GM12872 (cell line): ENCODE measurements at regions not wholly inside any gene's neighbourhood (a gene's known extent, or its start where the extent isn't known, plus 50 kb on each side); places are given as distances from the start of the nearest gene placed in this dataset.

Experiments
- TF ChIP-seq, protein P1 (sequence below): IDR thresholded peaks from 3 replicates; pipeline ENCODE4 v1.5.1; 2011; ENCODE audit warnings: low read depth, mild to moderate bottlenecking, low read length, moderate library complexity; ENCODE audit not compliant: insufficient read depth

DNA sequence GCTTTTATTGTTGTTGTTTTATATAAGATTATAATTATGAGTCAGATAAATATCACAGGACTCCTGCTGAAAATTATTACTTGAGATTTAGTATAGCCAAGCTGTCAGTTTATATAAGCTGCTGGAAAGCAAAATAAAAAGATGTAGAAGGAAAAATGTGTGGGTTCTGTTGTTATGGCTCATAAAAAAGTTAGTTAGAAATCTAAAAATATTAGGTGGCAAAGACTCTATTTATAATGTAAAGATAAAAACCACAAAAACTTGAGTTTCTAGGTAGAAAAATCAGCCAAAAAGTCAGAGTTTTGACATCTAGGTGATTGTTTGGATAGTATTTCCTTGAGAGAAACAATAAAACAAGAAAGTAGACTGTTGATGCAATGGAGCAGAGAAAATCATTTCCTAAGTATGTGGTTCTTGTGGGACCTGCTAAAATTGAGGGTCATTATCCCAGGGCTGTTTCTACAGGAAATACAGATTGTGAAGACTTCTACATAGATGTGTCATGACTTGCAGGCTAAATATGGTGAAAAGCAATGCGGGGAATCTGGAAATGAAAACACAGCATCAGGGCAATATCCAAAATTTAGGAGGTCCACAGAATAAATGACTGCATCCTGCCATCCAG is 1109.6 kb upstream of the CADM2 start:
- TF ChIP-seq, protein P1, sequence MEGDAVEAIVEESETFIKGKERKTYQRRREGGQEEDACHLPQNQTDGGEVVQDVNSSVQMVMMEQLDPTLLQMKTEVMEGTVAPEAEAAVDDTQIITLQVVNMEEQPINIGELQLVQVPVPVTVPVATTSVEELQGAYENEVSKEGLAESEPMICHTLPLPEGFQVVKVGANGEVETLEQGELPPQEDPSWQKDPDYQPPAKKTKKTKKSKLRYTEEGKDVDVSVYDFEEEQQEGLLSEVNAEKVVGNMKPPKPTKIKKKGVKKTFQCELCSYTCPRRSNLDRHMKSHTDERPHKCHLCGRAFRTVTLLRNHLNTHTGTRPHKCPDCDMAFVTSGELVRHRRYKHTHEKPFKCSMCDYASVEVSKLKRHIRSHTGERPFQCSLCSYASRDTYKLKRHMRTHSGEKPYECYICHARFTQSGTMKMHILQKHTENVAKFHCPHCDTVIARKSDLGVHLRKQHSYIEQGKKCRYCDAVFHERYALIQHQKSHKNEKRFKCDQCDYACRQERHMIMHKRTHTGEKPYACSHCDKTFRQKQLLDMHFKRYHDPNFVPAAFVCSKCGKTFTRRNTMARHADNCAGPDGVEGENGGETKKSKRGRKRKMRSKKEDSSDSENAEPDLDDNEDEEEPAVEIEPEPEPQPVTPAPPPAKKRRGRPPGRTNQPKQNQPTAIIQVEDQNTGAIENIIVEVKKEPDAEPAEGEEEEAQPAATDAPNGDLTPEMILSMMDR = no peak

DNA sequence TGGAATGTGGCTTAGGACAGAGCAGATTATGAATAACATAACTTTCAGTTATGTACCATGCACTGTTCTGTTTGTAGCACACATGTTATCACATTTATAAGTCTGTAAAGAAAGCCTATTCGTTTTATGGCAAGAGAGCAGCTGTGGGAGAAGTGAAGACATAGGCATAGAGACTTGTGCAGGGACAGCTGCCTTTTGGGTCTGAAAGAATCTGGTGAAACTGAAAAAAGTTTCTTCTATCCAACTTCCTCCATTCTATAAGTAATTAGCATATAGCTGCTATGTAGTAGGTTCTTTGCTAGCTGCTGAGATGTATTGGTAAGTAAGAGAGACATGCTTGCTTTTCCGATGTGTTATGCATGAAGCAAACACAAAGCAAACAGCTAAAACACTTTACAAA is 1095.4 kb upstream of the CADM2 start:
- TF ChIP-seq, protein P1 = no peak

DNA sequence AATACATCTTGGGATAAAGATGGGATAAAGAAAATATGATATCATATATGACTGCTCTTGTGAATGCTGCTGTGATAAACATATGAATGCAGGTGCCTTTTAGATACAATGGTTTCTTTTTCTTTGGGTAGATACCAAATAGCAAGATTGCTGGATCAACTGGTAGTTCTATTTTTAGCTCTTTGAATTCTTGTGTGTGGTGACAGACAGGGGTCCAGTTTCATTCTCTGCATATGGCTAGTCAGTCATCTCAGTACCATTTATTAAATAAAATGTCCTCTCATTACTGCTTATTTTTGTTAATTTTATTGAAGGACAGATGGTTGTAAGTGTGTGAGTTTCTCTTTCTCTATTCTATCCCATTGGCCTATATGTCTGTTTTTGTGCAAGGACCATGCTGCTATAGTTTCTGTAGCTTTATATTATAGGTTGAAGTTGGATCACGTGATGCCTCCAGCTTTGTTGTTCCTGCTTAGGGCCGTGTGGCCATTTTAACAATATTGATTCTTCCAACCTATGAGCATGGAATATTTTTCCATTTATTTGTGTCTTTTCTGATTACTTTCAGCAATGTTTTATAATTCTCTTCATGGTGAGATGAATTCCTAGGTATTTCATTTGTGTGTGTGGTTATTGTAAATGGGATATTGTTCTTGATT is 1089.8 kb upstream of the CADM2 start:
- TF ChIP-seq, protein P1 = no peak

DNA sequence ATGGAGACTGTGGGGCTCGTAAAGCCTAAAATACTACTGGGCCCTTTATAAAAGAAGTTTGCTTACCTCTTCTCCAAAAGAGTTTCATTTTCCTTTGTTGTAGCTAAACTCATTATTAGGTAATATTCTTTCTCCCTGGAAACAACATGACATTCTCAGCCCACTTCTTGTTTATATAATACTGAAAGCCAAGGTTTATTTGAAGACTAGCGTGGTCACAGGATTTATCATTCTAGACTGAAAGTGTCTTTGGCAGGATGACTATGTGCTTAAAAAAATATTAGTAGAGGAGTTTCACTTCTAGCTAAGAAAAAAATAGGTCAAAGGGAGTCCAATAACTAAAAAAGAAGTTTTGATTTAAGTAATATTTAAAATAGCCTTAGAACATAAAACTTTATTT is 1085.2 kb upstream of the CADM2 start:
- TF ChIP-seq, protein P1 = no peak

DNA sequence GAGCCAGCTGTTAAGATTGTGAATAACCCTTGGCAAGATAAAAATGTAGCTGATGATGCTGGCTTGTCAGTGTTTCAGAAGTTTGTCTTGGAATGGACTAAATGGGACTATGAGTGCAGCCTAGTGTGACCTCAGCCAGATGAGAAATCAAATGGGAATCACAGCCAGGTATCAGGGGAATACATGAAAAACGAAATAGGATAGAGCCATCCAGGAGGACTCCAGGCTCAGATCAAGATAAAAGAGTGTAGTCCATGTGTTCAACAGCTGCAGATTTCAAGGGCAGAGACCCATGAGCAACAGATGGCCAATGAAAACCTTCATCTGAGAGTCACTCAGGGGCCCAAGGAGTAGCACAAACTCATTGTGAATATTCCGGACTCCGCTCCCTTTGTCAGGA is 1080.9 kb upstream of the CADM2 start:
- TF ChIP-seq, protein P1 = no peak

DNA sequence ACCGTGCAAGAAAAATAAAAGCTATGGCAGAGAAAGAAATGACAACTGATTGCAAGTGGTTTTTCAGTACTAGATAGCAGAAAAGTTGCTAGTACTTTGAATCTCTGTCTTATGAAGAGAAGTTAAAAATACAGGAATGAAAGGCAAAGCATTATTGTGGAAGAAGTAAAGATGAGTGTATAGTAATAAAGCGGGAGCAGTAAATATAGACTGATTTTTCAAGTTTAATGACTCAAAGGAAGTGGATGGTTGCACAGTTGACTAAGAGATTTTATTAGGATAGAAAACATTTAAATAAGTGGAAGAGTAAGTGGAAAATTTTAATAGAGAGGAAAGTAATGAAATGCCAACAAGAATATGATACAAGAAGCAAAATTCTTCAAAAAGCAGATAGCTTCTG is 1076.1 kb upstream of the CADM2 start:
- TF ChIP-seq, protein P1 = no peak

DNA sequence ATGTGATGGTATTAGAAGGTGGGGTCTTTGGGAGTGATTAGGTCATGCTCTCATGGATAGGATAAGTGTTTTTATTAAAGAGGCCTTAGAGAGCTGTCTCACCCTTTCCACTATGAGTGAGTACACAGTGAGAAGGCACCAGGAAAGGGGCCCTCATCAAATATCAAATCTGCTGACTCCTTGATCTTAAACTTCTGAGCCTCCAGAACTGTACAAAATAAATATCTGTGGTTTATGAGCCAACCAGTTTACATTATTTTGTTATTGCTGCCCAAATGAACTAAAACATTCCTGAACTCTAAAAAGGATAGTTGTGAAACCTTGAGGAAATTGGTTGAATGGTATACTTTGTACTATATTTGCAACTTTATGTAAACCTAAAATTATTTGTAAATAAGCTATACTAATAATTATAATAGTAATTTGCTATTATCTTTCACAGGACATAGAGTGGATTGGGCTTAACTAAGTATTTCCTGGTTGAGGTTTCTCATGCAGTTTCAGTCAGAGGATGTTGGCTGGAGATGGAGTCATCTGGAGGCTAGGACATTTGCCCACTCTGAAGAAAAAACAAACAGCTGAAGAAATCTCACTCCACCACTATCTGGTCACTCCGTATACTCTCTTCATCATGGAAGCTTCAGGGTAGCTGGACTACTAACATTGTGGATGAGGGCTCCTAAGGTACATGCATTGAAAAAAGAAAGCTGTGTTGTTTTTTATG is 1068.6 kb upstream of the CADM2 start:
- TF ChIP-seq, protein P1 = no peak
